ENCODE measurements at regions not wholly inside any gene's neighbourhood (a gene's known extent, or its start where the extent isn't known, plus 50 kb on each side); places are given as distances from the start of the nearest gene placed in this dataset.
A peak's percentile ranks its signal among the peaks of the same experiment; 100 is the strongest.

GRCh38 chr2:7621018-7621814, 704.0 kb downstream of the RNF144A start:
- no peaks in the 10 kb centered on the region for H3K36me3 ChIP-seq (ENCODE audit: control insufficient read depth, insufficient read depth, low read length)
- peak; percentile 14 for DNase-seq (ENCODE audit: extremely low read depth, insufficient read length)
- H3K4me3 ChIP-seq (replicated peaks; ENCODE audit: low read depth, low read length): no peak overlapping the region
- TF ChIP-seq CTCF (IDR thresholded peaks at IDR 0.05; ENCODE audit: insufficient read depth, low read length, poor library complexity, severe bottlenecking): no peak
- H3K27me3 ChIP-seq (replicated peaks; ENCODE audit: control insufficient read depth, insufficient read depth, low read length): no peaks in the 10 kb centered on the region

DNA sequence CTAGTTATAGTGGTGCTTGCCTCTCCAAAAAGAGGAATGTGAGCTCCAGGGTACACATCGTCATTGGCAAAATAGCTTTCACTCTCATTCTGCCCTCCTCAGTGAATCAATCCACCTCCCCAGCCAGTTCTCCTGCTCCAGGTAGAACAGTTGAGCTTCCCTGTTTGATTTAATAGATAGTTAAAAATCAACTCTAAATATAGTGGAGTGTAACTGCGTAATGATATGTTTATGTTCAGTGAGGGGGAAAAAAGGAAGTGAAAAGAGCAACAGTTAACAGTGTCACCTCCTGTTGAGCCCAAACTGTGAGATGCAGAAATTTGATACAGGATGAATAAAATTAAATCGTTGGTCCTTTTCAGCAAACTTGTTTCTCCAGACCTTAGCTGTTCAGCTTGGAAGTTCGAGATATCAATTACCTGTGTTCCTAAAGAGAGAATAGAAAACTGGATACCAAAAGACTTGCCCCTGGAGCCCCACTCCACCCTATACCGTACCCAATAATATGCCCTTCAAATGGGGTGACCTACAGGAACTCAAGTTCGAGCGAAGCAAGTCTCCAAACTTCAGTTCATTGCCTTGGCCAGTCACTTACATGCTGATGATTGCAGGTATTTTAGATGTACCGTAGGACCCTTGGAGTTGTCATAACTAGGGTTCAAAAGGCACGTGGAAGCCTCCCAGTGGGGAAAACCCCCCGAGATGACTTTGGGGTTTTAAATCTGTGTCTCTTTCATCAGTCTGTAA, 708.4 kb downstream of the RNF144A start:
- no peaks in the 10 kb centered on the region for H3K36me3 ChIP-seq (ENCODE audit: control insufficient read depth, insufficient read depth, low read length)
- no peak for TF ChIP-seq CTCF (IDR thresholded peaks at IDR 0.05; ENCODE audit: insufficient read depth, low read length, poor library complexity, severe bottlenecking)
- H3K4me3 ChIP-seq (replicated peaks; ENCODE audit: low read depth, low read length): no peak overlapping the region

DNA sequence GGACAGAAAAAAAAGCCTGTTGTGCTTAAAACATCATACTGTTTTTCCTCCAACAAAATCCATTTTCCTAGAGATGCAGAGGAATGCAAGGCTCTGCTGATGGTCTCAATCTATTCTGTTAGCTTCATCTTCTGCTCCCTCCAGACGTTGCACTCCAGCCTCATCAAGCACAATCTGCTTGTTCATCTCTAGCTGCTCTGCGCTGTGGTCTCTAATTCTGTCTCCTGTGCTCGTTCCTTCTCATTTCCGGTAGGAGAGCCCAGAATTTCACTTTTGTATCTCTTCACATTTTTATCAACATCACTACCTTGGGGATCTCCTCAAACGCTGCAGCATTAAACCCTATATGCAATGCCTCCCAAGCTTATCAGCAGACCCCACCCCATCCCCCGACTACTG, 708.9 kb downstream of the RNF144A start:
- TF ChIP-seq CTCF (IDR thresholded peaks at IDR 0.05; ENCODE audit: insufficient read depth, low read length, poor library complexity, severe bottlenecking): no peak
- Histone ChIP-seq H3K4me3 (replicated peaks; ENCODE audit: low read depth, low read length) (no peak overlapping the region), H3K36me3 (ENCODE audit: control insufficient read depth, insufficient read depth, low read length) (no peaks in the 10 kb centered on the region), H3K27me3 (replicated peaks; ENCODE audit: control insufficient read depth, insufficient read depth, low read length) (no peaks in the 10 kb centered on the region)
- no peak for DNase-seq (ENCODE audit: extremely low read depth, insufficient read length)

More for the DNA sequence above, 708.4 kb downstream of the RNF144A start:
- H3K27me3 ChIP-seq (replicated peaks; ENCODE audit: control insufficient read depth, insufficient read depth, low read length): no peaks in the 10 kb centered on the region
- peak; percentile 22 for DNase-seq (ENCODE audit: extremely low read depth, insufficient read length)

DNA sequence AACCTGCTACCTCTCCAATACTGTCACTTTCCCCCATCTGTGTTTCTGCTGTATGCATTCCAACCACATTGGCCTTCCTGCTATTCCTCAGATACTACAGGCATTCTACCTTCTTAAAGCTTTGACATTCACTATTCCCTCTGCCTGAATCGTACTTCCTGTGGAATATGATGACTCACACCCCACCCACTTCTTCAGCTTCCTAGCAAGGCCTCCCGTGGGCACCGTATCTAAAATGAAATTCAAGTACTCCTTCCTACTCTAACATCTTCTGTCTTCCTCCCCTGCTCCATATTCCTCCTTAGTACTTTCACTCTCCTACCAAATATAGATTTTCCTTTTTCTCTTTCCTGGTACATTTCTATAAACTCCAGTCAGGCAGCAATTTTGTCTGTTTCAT, 710.4 kb downstream of the RNF144A start:
- Histone ChIP-seq H3K36me3 (ENCODE audit: control insufficient read depth, insufficient read depth, low read length) (no peaks in the 10 kb centered on the region), H3K4me3 (replicated peaks; ENCODE audit: low read depth, low read length) (no peak overlapping the region), H3K27me3 (replicated peaks; ENCODE audit: control insufficient read depth, insufficient read depth, low read length) (no peaks in the 10 kb centered on the region)
- no peak for DNase-seq (ENCODE audit: extremely low read depth, insufficient read length)
- TF ChIP-seq CTCF (IDR thresholded peaks at IDR 0.05; ENCODE audit: insufficient read depth, low read length, poor library complexity, severe bottlenecking): no peak

GRCh38 chr2:7632420-7632819, 715.2 kb downstream of the RNF144A start:
- Histone ChIP-seq H3K27me3 (replicated peaks; ENCODE audit: control insufficient read depth, insufficient read depth, low read length) (no peaks in the 10 kb centered on the region), H3K36me3 (ENCODE audit: control insufficient read depth, insufficient read depth, low read length) (no peaks in the 10 kb centered on the region), H3K4me3 (replicated peaks; ENCODE audit: low read depth, low read length) (no peak overlapping the region)
- no peak for TF ChIP-seq CTCF (IDR thresholded peaks at IDR 0.05; ENCODE audit: insufficient read depth, low read length, poor library complexity, severe bottlenecking)
- no peak for DNase-seq (ENCODE audit: extremely low read depth, insufficient read length)
